B cell (primary cell): ENCODE measurements at regions not wholly inside any gene's neighbourhood (a gene's known extent, or its start where the extent isn't known, plus 50 kb on each side); places are given as distances from the start of the nearest gene placed in this dataset.

Experiments
- ATAC-seq: fragments of 200-7000 bp; cut with Tn5 transposase; one replicate; pipeline ENCODE4 v1.10.0; 2021; ENCODE audit warnings: low read depth, mild to moderate bottlenecking, moderate number of reproducible peaks, moderate library complexity
- CTCF ChIA-PET: fragments of 350-600 bp; sonication (Branson Sonifier 250); formaldehyde crosslinking; loops from one replicate; lab custom pipeline; 2021; ENCODE audit warnings: antibody characterized with exemption, inconsistent platforms; lab: Charles Lee
- POLR2A ChIA-PET: fragments of 350-600 bp; sonication (Branson Sonifier 250); formaldehyde crosslinking; loops from one replicate; lab custom pipeline; 2021; ENCODE audit warnings: antibody characterized with exemption; lab: Charles Lee
- DNase-seq: peaks from one replicate; pipeline ENCODE4 v3.0.0; 2013
- H2AFZ ChIP-seq: 2 replicates; pipeline ENCODE4 v1.6.1; 2012; ENCODE audit warnings: mild to moderate bottlenecking, low read depth, low read length; ENCODE audit not compliant: insufficient read depth, poor library complexity, severe bottlenecking
- H3K27ac ChIP-seq, 2 donors: 1 replicate in 1 of 2; 2 replicates in 1 of 2; pipeline ENCODE4 v1.5.1; 2012 to 2013; ENCODE audit warnings: low read length in 2 of 2, mild to moderate bottlenecking in 2 of 2, moderate library complexity in 1 of 2
- H3K27me3 ChIP-seq, 4 experiments: fragments of 200-600 bp in 1 of 4; sonication (generic) in 1 of 4; replicated peaks in 1 of 4; 1 replicate in 2 of 4; 2 replicates in 2 of 4; pipeline versions ENCODE4 v1.6.1 to v1.7.0; 2013 to 2016; ENCODE audit warnings: low read length in 3 of 4, mild to moderate bottlenecking in 2 of 4, mixed read lengths in 1 of 4, moderate library complexity in 1 of 4; ENCODE audit not compliant: insufficient read depth in 4 of 4, control insufficient read depth in 3 of 4; ENCODE audit errors: control extremely low read depth in 1 of 4
- H3K36me3 ChIP-seq, 2 experiments: replicated peaks in 1 of 2; 1 replicate in 1 of 2; 2 replicates in 1 of 2; pipeline versions ENCODE4 v1.6.1 to v1.7.1; 2013; ENCODE audit warnings: low read length in 1 of 2; ENCODE audit not compliant: insufficient read depth in 2 of 2, control insufficient read depth in 1 of 2; ENCODE audit errors: control extremely low read depth in 1 of 2, extremely low read depth in 1 of 2
- H3K4me1 ChIP-seq, 2 donors: fragments of 200-600 bp in 1 of 2; sonication (generic) in 1 of 2; 1 replicate in 1 of 2; 2 replicates in 1 of 2; pipeline versions ENCODE4 v1.5.1 to v1.6.1; 2013 to 2017; ENCODE audit warnings: low read length in 2 of 2; ENCODE audit not compliant: control insufficient read depth in 2 of 2, insufficient read depth in 2 of 2
- H3K4me2 ChIP-seq: replicated peaks from 2 replicates; pipeline ENCODE3; 2012; ENCODE audit warnings: mild to moderate bottlenecking, low read depth, low read length; ENCODE audit not compliant: poor library complexity, severe bottlenecking
- H3K4me3 ChIP-seq, 5 experiments: fragments of 200-600 bp in 1 of 5; sonication (generic) in 1 of 5; 1 replicate in 3 of 5; 2 replicates in 2 of 5; pipeline versions ENCODE4 v1.5.1 to v1.7.0; 2011 to 2016; ENCODE audit warnings: low read length in 4 of 5, mild to moderate bottlenecking in 4 of 5, low read depth in 2 of 5, control low read depth in 1 of 5, moderate library complexity in 1 of 5; ENCODE audit not compliant: insufficient read depth in 1 of 5; ENCODE audit errors: control extremely low read depth in 1 of 5, extremely low read depth in 1 of 5
- H3K79me2 ChIP-seq: fragments of 200-600 bp; sonication (generic); one replicate; pipeline ENCODE4 v1.6.0; 2016; ENCODE audit warnings: low read length; ENCODE audit not compliant: control insufficient read depth, insufficient read depth
- H3K9ac ChIP-seq: fragments of 200-600 bp; sonication (generic); 2 replicates; pipeline ENCODE4 v1.6.1; 2017; ENCODE audit warnings: mild to moderate bottlenecking, low read length, moderate library complexity
- H3K9me3 ChIP-seq, 3 donors: one replicate each; pipeline versions ENCODE4 v1.6.1 to v1.7.1; 2013; ENCODE audit warnings: low read length in 2 of 3; ENCODE audit not compliant: control insufficient read depth in 2 of 3, insufficient read depth in 1 of 3; ENCODE audit errors: control extremely low read depth in 1 of 3
- H4K20me1 ChIP-seq: 2 replicates; pipeline ENCODE4 v1.6.0; 2012; ENCODE audit warnings: mild to moderate bottlenecking, low read length; ENCODE audit not compliant: insufficient read depth, control insufficient read depth, poor library complexity, severe bottlenecking
- H3K27ac Mint-ChIP-seq: one replicate; pipeline ENCODE4 v1.8.0; 2021; ENCODE audit warnings: mixed read lengths
- H3K27me3 Mint-ChIP-seq: one replicate; pipeline ENCODE4 v1.8.0; 2021; ENCODE audit warnings: mixed read lengths
- H3K4me1 Mint-ChIP-seq: one replicate; pipeline ENCODE4 v1.8.0; 2021; ENCODE audit warnings: mixed read lengths
- H3K4me3 Mint-ChIP-seq: one replicate; pipeline ENCODE4 v1.8.0; 2021; ENCODE audit warnings: mixed read lengths
- H3K9me3 Mint-ChIP-seq: one replicate; pipeline ENCODE4 v1.8.0; 2022; ENCODE audit warnings: mixed read lengths; ENCODE audit not compliant: insufficient read depth
- CTCF ChIP-seq: fragments of 200-600 bp; IDR thresholded peaks from one replicate; pipeline ENCODE4 v1.8.0; 2022; ENCODE audit warnings: antibody characterized with exemption, mild to moderate bottlenecking
- EZH2 ChIP-seq: IDR thresholded peaks from 2 replicates; pipeline ENCODE4 v1.6.1; 2012; ENCODE audit warnings: borderline replicate concordance, low read depth, mild to moderate bottlenecking, moderate library complexity, low read length; ENCODE audit not compliant: insufficient read depth, poor library complexity, severe bottlenecking
- WGBS: methylation state at CpG from one replicate; pipeline ENCODE4 v1.1.5; 2013; ENCODE audit warnings: missing lambda C conversion rate; ENCODE audit not compliant: insufficient coverage; 5-methylcytosine and 5-hydroxymethylcytosine counted together
- intact Hi-C: fragments of 100-400 bp; cut with micrococcal nuclease; formaldehyde crosslinking; loops from one replicate; pipeline ENCODE4 v1.10.0; 2022

- Histone ChIP-seq H3K9ac (no peak overlapping the region), H3K27ac (no peak overlapping the region), H3K4me2 (no peak overlapping the region), H3K79me2 (no peaks in the 10 kb centered on the region), H4K20me1 (no peaks in the 10 kb centered on the region), H3K4me1 (no peaks in the 10 kb centered on the region), H2AFZ (no peak overlapping the region), H3K36me3 (no peaks in the 10 kb centered on the region), H3K27me3 (no peaks in the 10 kb centered on the region), H3K4me3 (no peak overlapping the region), H3K9me3 (no peaks in the 10 kb centered on the region)
- DNase-seq, result no peak
- WGBS, result no CpG with 5 or more reads among the region's 3 CpGs
- intact Hi-C loops, result no loop called here
- POLR2A ChIA-PET, result no interaction called here
- no peak overlapping the region for H3K4me3 Mint-ChIP-seq
- no peaks in the 10 kb centered on the region for H3K9me3 Mint-ChIP-seq
- CTCF ChIA-PET, result no interaction called here
- H3K27ac Mint-ChIP-seq, result no peak overlapping the region
- no peak for ATAC-seq
- no peaks in the 10 kb centered on the region for H3K4me1 Mint-ChIP-seq
- H3K27me3 Mint-ChIP-seq, result no peaks in the 10 kb centered on the region
- TF ChIP-seq CTCF, result no peak
- no peak for TF ChIP-seq EZH2
These were observed 178.7 kb upstream of the RSPO3 start for GRCh38 chr6:126939784-126940183.

- no CpG with 5 or more reads among the region's 1 CpG for WGBS
- Histone ChIP-seq H3K4me1 (no peaks in the 10 kb centered on the region), H3K27me3 (no peaks in the 10 kb centered on the region), H3K4me2 (no peak overlapping the region), H3K36me3 (no peaks in the 10 kb centered on the region), H4K20me1 (no peaks in the 10 kb centered on the region), H3K79me2 (no peaks in the 10 kb centered on the region), H3K9me3 (no peaks in the 10 kb centered on the region), H3K27ac (no peak overlapping the region), H2AFZ (no peak overlapping the region), H3K4me3 (no peak overlapping the region), H3K9ac (no peak overlapping the region)
- ChIA-PET CTCF (no interaction called here), POLR2A (no interaction called here)
- intact Hi-C loops, result no loop called here
- Mint-ChIP-seq H3K4me3 (no peak overlapping the region), H3K27me3 (no peaks in the 10 kb centered on the region), H3K9me3 (no peaks in the 10 kb centered on the region), H3K4me1 (no peaks in the 10 kb centered on the region), H3K27ac (no peak overlapping the region)
- TF ChIP-seq CTCF, result no peak
- no peak for TF ChIP-seq EZH2
- ATAC-seq (no peak), DNase-seq (no peak)
These were observed 176.7 kb upstream of the RSPO3 start for GRCh38 chr6:126941751-126942150.
